ENCODE measurements at regions not wholly inside any gene's neighbourhood (a gene's known extent, or its start where the extent isn't known, plus 50 kb on each side); places are given as distances from the start of the nearest gene placed in this dataset.
A peak's percentile ranks its signal among the peaks of the same experiment; 100 is the strongest.
"Not testable (repeated sequence)": the region's sequence is repeated elsewhere in the genome, so short reads cannot be mapped to it uniquely, and the experiment has no call there.

GRCh38 chr9:2279138-2279537, 264.0 kb downstream of the SMARCA2 start:
- not testable (repeated sequence) for DNase-seq

- DNase-seq: no peak
These were observed 266.1 kb downstream of the SMARCA2 start for GRCh38 chr9:2281031-2281802.

- no peak for DNase-seq
These were observed 266.6 kb downstream of the SMARCA2 start for GRCh38 chr9:2281803-2282185.

GRCh38 chr9:2284770-2285169, 269.6 kb downstream of the SMARCA2 start:
- DNase-seq: no peak

- peak; percentile 37 for DNase-seq
These were observed 270.5 kb downstream of the SMARCA2 start for GRCh38 chr9:2285416-2286332.

- no peak for DNase-seq
These were observed 271.2 kb downstream of the SMARCA2 start for GRCh38 chr9:2286333-2286705.

GRCh38 chr9:2286825-2287455, 271.8 kb downstream of the SMARCA2 start:
- DNase-seq: no peak

GRCh38 chr9:2288309-2288708, 273.2 kb downstream of the SMARCA2 start:
- no peak for DNase-seq

GRCh38 chr9:2289263-2289662, 274.1 kb downstream of the SMARCA2 start:
- no peak for DNase-seq

GRCh38 chr9:2290382-2290781, 275.2 kb downstream of the SMARCA2 start:
- DNase-seq: peak; percentile 24

GRCh38 chr9:2291980-2292704, 277.0 kb downstream of the SMARCA2 start:
- DNase-seq: peak; percentile 90

- DNase-seq: no peak
These were observed 277.6 kb downstream of the SMARCA2 start for GRCh38 chr9:2292733-2293132.

GRCh38 chr9:2297771-2298170, 282.6 kb downstream of the SMARCA2 start:
- peak; percentile 27 for DNase-seq

GRCh38 chr9:2298217-2298616, 283.1 kb downstream of the SMARCA2 start:
- DNase-seq: peak; percentile 29

- DNase-seq: peak; percentile 96
These were observed 284.2 kb downstream of the SMARCA2 start for GRCh38 chr9:2299156-2299842.

GRCh38 chr9:2299843-2300205, 284.7 kb downstream of the SMARCA2 start:
- DNase-seq: no peak

GRCh38 chr9:2300325-2300724, 285.2 kb downstream of the SMARCA2 start:
- DNase-seq: no peak

- no peak for DNase-seq
These were observed 287.5 kb downstream of the SMARCA2 start for GRCh38 chr9:2302606-2303005.

- no peak for DNase-seq
These were observed 287.9 kb downstream of the SMARCA2 start for GRCh38 chr9:2303056-2303455.

GRCh38 chr9:2307480-2307879, 292.3 kb downstream of the SMARCA2 start:
- DNase-seq: no peak

GRCh38 chr9:2311920-2312319, 296.8 kb downstream of the SMARCA2 start:
- no peak for DNase-seq

- DNase-seq: no peak
These were observed 298.4 kb downstream of the SMARCA2 start for GRCh38 chr9:2313512-2313911.

Data from NCI-H510A treated with DMSO at 0.1 percent for 48 hours (cell line).